ENCODE measurements at regions not wholly inside any gene's neighbourhood (a gene's known extent, or its start where the extent isn't known, plus 50 kb on each side); places are given as distances from the start of the nearest gene placed in this dataset.

DNA sequence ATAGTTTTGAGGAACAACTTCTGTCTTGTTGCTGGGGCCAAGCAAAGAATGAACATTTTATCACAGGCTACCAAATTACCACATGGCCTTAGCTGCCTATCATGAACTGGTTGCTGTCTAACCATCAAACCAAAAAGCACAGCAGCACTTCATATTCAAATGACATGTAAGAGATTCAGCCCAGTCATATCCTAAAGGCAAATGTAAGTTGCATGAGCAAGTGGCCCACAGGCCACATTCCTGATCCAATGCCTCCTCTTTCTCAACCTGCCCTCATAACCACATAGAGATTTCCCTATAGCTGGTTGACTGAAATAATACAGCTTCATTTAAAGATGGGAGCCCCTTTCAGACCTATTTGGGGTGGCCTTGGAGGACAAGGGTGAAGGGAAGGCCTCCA is 572.3 kb downstream of the IRS1 start:
- TF ChIP-seq, protein P1, sequence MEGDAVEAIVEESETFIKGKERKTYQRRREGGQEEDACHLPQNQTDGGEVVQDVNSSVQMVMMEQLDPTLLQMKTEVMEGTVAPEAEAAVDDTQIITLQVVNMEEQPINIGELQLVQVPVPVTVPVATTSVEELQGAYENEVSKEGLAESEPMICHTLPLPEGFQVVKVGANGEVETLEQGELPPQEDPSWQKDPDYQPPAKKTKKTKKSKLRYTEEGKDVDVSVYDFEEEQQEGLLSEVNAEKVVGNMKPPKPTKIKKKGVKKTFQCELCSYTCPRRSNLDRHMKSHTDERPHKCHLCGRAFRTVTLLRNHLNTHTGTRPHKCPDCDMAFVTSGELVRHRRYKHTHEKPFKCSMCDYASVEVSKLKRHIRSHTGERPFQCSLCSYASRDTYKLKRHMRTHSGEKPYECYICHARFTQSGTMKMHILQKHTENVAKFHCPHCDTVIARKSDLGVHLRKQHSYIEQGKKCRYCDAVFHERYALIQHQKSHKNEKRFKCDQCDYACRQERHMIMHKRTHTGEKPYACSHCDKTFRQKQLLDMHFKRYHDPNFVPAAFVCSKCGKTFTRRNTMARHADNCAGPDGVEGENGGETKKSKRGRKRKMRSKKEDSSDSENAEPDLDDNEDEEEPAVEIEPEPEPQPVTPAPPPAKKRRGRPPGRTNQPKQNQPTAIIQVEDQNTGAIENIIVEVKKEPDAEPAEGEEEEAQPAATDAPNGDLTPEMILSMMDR (IDR thresholded peaks at IDR 0.05), result no peak
- no peak for TF ChIP-seq POLR2AphosphoS5 (IDR thresholded peaks at IDR 0.05)
- TF ChIP-seq POLR2A (IDR thresholded peaks at IDR 0.05), result no peak
